A673 (cell line): ENCODE measurements at regions not wholly inside any gene's neighbourhood (a gene's known extent, or its start where the extent isn't known, plus 50 kb on each side); places are given as distances from the start of the nearest gene placed in this dataset.

Source experiments
- CTCF ChIP-seq: fragments of 300-800, 200-600 bp; sonication (generic); conservative IDR thresholded peaks from 2 replicates; pipeline ENCODE4 v1.5.1; 2017; ENCODE audit warnings: low read depth, mild to moderate bottlenecking, antibody characterized with exemption, low read length, moderate library complexity, mixed read lengths
- EZH2 ChIP-seq: fragments of 200-600 bp; sonication (generic); IDR thresholded peaks from 2 replicates; pipeline ENCODE4 v1.6.1; 2017; ENCODE audit warnings: borderline replicate concordance, low read depth, mild to moderate bottlenecking, mixed read lengths, antibody characterized with exemption, low read length; ENCODE audit not compliant: poor library complexity, severe bottlenecking

DNA sequence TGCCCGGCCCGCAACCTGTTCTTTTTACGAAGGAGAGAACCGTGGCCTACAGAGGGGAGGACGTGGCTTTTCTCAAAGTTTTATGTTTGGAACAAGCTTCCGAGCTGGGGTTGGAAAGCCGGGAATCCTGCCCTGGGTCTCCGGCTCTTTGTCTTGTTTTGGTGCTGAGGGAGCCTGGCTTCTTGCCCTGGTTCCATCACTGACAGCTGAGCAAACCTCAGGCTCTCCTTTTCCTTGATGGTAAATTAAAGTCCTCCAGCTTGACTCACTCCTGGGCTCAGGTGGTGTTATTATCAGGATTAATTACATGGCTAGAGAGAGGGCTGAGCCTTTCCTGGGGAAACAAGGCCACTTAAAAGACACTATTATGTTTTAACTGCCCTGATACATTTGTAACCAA, 289.5 kb upstream of the RGMA start:
- no peak for TF ChIP-seq CTCF
- TF ChIP-seq EZH2 = no peak
